Parathyroid adenoma (tissue), 2 donors: ENCODE measurements at regions not wholly inside any gene's neighbourhood (a gene's known extent, or its start where the extent isn't known, plus 50 kb on each side); places are given as distances from the start of the nearest gene placed in this dataset.
"Not testable (repeated sequence)": the region's sequence is repeated elsewhere in the genome, so short reads cannot be mapped to it uniquely, and the experiment has no call there.

Experiments
- H2AFZ ChIP-seq: fragments of 300-600 bp; sonication (generic); one replicate; pipeline ENCODE4 v1.7.0; 2017; ENCODE audit warnings: antibody characterized with exemption, mild to moderate bottlenecking
- H3K27ac ChIP-seq: fragments of 300-600 bp; sonication (generic); one replicate; pipeline ENCODE4 v1.7.0; 2017
- H3K27me3 ChIP-seq: fragments of 300-600 bp; sonication (generic); one replicate; pipeline ENCODE4 v1.7.0; 2017; ENCODE audit warnings: low read length; ENCODE audit not compliant: control insufficient read depth, insufficient read depth
- H3K36me3 ChIP-seq: fragments of 300-600 bp; sonication (generic); one replicate; pipeline ENCODE4 v1.7.0; 2017; ENCODE audit warnings: low read length; ENCODE audit not compliant: control insufficient read depth, insufficient read depth
- H3K4me1 ChIP-seq: fragments of 300-600 bp; sonication (generic); one replicate; pipeline ENCODE4 v1.7.0; 2017; ENCODE audit warnings: control low read depth
- H3K4me2 ChIP-seq: fragments of 300-600 bp; sonication (generic); one replicate; pipeline ENCODE4 v1.7.0; 2017; ENCODE audit warnings: low read length
- H3K4me3 ChIP-seq: fragments of 300-600 bp; sonication (generic); one replicate; pipeline ENCODE4 v1.7.0; 2017; ENCODE audit warnings: low read depth, low read length
- H3K79me2 ChIP-seq: fragments of 300-600 bp; sonication (generic); one replicate; pipeline ENCODE4 v1.7.0; 2017; ENCODE audit warnings: control low read depth
- H3K9ac ChIP-seq: fragments of 300-600 bp; sonication (generic); one replicate; pipeline ENCODE4 v1.7.0; 2017; ENCODE audit warnings: mild to moderate bottlenecking
- H3K9me3 ChIP-seq: fragments of 300-600 bp; sonication (generic); one replicate; pipeline ENCODE4 v1.7.0; 2017; ENCODE audit warnings: low read length; ENCODE audit not compliant: control insufficient read depth
- CTCF ChIP-seq: fragments of 300-600 bp; sonication (generic); IDR thresholded peaks from one replicate; pipeline ENCODE4 v1.7.0; 2017; ENCODE audit warnings: antibody characterized with exemption, mild to moderate bottlenecking
- donor health status: primary hyperparathyroidism.

- Histone ChIP-seq H3K79me2 (no peaks in the 10 kb centered on the region), H3K4me2 (no peak overlapping the region), H3K9ac (no peak overlapping the region), H2AFZ (no peak overlapping the region), H3K27ac (no peak overlapping the region), H3K9me3 (no peaks in the 10 kb centered on the region), H3K4me1 (no peaks in the 10 kb centered on the region), H3K36me3 (no peaks in the 10 kb centered on the region), H3K27me3 (no peaks in the 10 kb centered on the region), H3K4me3 (no peak overlapping the region)
- no peak for TF ChIP-seq CTCF
Observed at GRCh38 chr14:51367600-51367931, 127.5 kb downstream of the TMX1 start.

- H3K4me3 ChIP-seq, result no peak overlapping the region
- H3K27me3 ChIP-seq, result no peaks in the 10 kb centered on the region
- H3K4me1 ChIP-seq, result no peaks in the 10 kb centered on the region
- no peak overlapping the region for H3K9ac ChIP-seq
- no peaks in the 10 kb centered on the region for H3K79me2 ChIP-seq
- no peaks in the 10 kb centered on the region for H3K9me3 ChIP-seq
- no peaks in the 10 kb centered on the region for H3K36me3 ChIP-seq
- H3K27ac ChIP-seq, result no peak overlapping the region
- no peak for TF ChIP-seq CTCF
- no peak overlapping the region for H3K4me2 ChIP-seq
- no peak overlapping the region for H2AFZ ChIP-seq
Observed at GRCh38 chr14:51368721-51369163, 128.7 kb downstream of the TMX1 start.

GRCh38 chr14:51369814-51370213, 129.8 kb downstream of the TMX1 start:
- no peaks in the 10 kb centered on the region for H3K9me3 ChIP-seq
- no peaks in the 10 kb centered on the region for H3K36me3 ChIP-seq
- no peak overlapping the region for H2AFZ ChIP-seq
- H3K4me1 ChIP-seq, result no peaks in the 10 kb centered on the region
- H3K9ac ChIP-seq, result no peak overlapping the region
- no peaks in the 10 kb centered on the region for H3K27me3 ChIP-seq
- no peak overlapping the region for H3K27ac ChIP-seq
- no peak overlapping the region for H3K4me2 ChIP-seq
- no peaks in the 10 kb centered on the region for H3K79me2 ChIP-seq
- H3K4me3 ChIP-seq, result no peak overlapping the region
- no peak for TF ChIP-seq CTCF

- Histone ChIP-seq H2AFZ (no peak overlapping the region), H3K4me2 (no peak overlapping the region), H3K27me3 (no peaks in the 10 kb centered on the region), H3K4me1 (no peaks in the 10 kb centered on the region), H3K4me3 (no peak overlapping the region), H3K9me3 (no peaks in the 10 kb centered on the region), H3K36me3 (no peaks in the 10 kb centered on the region), H3K9ac (no peak overlapping the region), H3K27ac (no peak overlapping the region), H3K79me2 (no peaks in the 10 kb centered on the region)
- no peak for TF ChIP-seq CTCF
Observed at GRCh38 chr14:51370758-51371386, 130.8 kb downstream of the TMX1 start.

- H3K4me2 ChIP-seq, H3K79me2 ChIP-seq, H3K27ac ChIP-seq, H2AFZ ChIP-seq, H3K4me1 ChIP-seq, H3K9me3 ChIP-seq, H3K27me3 ChIP-seq, H3K4me3 ChIP-seq, H3K9ac ChIP-seq, H3K36me3 ChIP-seq: not testable (repeated sequence)
Observed at GRCh38 chr14:51377186-51377585, 137.1 kb downstream of the TMX1 start.
